Endothelial cell of umbilical vein (primary cell): ENCODE measurements at regions not wholly inside any gene's neighbourhood (a gene's known extent, or its start where the extent isn't known, plus 50 kb on each side); places are given as distances from the start of the nearest gene placed in this dataset.

Experiments
- EZH2 ChIP-seq: IDR thresholded peaks from 2 replicates; pipeline ENCODE4 v1.6.1; 2012; ENCODE audit warnings: borderline replicate concordance, low read depth, mild to moderate bottlenecking, moderate library complexity, low read length, inconsistent platforms; ENCODE audit not compliant: severe bottlenecking
- JUN ChIP-seq: IDR thresholded peaks from 2 replicates; pipeline ENCODE4 v1.6.1; 2011; ENCODE audit warnings: borderline replicate concordance, low read depth; ENCODE audit not compliant: insufficient read length, insufficient read depth
- POLR2A ChIP-seq: IDR thresholded peaks from 2 replicates; pipeline ENCODE4 v1.6.1; 2012; ENCODE audit warnings: low read depth, mild to moderate bottlenecking, control low read depth, low read length
- POLR2AphosphoS5 ChIP-seq: IDR thresholded peaks from 2 replicates; pipeline ENCODE4 v1.6.1; 2012; ENCODE audit warnings: low read depth, mild to moderate bottlenecking, control low read depth, low read length, moderate library complexity; ENCODE audit not compliant: insufficient read depth
- TF ChIP-seq, protein P1 (sequence below), 2 donors: IDR thresholded peaks; 1 replicate in 1 of 2; 2 replicates in 1 of 2; pipeline ENCODE4 v1.5.1; 2011; ENCODE audit warnings: low read length in 2 of 2, mild to moderate bottlenecking in 2 of 2, moderate library complexity in 2 of 2, control low read depth in 1 of 2, inconsistent platforms in 1 of 2, low read depth in 1 of 2; ENCODE audit not compliant: insufficient read depth in 1 of 2; ENCODE audit errors: extremely low read depth in 1 of 2
- TF ChIP-seq, protein P2 (sequence below): IDR thresholded peaks from 2 replicates; pipeline ENCODE4 v1.6.1; 2011; ENCODE audit not compliant: insufficient read depth, insufficient read length

DNA sequence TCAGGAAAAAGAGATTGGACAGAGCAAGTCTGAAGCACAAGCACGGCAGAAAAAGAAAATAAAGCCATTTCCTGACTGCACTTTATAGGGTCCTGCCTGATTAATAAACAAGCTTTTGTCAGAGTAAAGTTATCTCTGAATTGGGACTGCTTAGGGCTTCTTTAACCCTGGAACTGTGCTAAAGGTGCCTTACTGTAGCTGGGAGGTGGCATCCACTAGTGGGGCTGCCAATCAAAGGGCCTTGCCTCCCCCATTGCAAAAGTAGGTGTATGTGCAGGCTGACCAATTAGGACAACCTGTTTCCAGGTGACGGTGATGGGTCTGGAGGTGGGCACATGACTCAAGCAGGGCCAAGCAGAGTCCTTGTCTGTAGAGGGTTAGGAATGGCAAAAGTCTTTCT lies 57.4 kb upstream of the RAPH1 start:
- TF ChIP-seq, protein P1, sequence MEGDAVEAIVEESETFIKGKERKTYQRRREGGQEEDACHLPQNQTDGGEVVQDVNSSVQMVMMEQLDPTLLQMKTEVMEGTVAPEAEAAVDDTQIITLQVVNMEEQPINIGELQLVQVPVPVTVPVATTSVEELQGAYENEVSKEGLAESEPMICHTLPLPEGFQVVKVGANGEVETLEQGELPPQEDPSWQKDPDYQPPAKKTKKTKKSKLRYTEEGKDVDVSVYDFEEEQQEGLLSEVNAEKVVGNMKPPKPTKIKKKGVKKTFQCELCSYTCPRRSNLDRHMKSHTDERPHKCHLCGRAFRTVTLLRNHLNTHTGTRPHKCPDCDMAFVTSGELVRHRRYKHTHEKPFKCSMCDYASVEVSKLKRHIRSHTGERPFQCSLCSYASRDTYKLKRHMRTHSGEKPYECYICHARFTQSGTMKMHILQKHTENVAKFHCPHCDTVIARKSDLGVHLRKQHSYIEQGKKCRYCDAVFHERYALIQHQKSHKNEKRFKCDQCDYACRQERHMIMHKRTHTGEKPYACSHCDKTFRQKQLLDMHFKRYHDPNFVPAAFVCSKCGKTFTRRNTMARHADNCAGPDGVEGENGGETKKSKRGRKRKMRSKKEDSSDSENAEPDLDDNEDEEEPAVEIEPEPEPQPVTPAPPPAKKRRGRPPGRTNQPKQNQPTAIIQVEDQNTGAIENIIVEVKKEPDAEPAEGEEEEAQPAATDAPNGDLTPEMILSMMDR (IDR thresholded peaks at IDR 0.05; ENCODE audit: extremely low read depth in 1 of 2, insufficient read depth in 1 of 2, low read depth in 1 of 2, low read length in 2 of 2), result no peak
- TF ChIP-seq POLR2AphosphoS5 (no peak), POLR2A (no peak), JUN (no peak), EZH2 (no peak)
- TF ChIP-seq, protein P2, sequence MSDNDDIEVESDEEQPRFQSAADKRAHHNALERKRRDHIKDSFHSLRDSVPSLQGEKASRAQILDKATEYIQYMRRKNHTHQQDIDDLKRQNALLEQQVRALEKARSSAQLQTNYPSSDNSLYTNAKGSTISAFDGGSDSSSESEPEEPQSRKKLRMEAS, result no peak
